ENCODE measurements at regions not wholly inside any gene's neighbourhood (a gene's known extent, or its start where the extent isn't known, plus 50 kb on each side); places are given as distances from the start of the nearest gene placed in this dataset.

DNA sequence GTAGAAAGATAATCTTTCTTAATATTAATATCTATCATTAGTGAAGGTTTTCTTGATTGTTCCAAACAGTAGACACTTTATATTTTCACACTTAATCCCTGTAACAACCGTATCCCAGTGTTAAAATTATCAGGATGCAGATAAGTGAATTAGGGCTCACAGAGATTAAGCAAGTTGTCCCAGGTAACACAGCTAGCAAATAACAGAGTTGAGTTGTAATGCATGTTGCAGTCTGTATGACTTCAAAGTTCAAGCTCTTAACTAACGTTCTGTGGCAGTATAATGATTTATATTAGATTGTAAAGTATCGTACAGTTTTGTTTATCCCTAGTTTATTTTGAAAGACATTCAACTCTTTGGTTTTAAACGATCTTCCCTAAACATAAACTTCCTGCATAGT, 517.5 kb downstream of the TFAP2B start:
- intact Hi-C loops (cut with DNase I): no loop called here
- no peak for DNase-seq (ENCODE audit: low spot score)

DNA sequence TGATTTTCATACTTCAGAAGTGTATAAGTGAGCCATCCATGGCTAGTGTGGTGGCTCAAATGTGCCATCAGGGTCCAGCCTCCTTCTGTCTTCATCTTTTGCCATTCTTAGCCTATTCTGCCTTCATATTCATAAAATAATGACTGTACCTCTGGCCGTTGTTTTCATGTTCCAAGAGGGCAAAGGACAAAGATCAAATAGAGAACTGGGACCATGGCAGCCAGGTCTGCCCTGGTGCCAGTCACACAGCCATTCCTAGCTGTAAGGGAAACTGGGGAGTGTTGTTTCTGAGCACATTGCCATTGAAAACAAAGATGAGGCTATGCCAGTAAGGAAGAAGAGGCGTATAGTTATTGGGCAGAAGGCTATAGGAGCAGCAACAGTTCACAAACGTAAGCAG, 518.6 kb downstream of the TFAP2B start:
- intact Hi-C loops (cut with DNase I): no loop called here
- DNase-seq (ENCODE audit: low spot score): no peak

DNA sequence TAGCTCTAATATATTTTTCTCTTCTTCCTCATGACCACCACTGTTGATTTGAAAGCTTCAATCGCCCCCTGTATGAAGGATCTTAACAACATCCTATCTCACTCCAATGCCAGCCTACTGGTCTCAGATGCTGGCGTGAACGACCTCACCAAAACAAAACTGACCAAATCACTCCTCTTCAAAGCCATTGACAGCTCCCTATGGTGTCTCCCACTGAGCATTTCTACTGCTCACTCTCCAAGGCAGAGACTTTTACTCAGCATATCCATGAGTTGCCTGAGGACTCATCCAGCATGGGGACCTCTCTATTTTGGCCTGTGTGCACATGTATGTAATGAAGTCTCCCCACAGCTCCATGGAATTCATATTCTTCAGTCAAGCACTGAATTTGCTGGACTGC, 520.4 kb downstream of the TFAP2B start:
- no peak for DNase-seq (ENCODE audit: low spot score)
- intact Hi-C loops (cut with DNase I): no loop called here

DNA sequence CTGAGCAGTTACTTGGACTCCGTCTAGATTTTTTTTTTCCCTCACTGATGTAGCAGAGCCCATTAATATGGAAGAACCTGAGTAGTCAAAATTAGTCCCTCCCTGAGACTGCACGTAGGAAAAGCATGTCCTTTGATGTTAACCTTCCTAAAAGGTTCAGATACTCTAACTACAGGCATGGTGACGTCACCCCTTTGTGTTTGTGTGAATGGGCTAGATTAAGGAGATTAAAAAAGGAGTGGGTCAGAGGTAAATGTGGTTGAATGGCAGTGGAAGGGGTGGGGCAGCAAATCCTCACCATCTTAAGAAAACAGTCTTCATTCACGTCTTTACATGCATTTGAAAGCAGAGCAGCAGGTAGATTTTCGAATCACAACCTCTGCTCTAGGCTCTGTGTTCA, 521.1 kb downstream of the TFAP2B start:
- intact Hi-C loops (cut with DNase I): no loop called here
- DNase-seq (ENCODE audit: low spot score): no peak

DNA sequence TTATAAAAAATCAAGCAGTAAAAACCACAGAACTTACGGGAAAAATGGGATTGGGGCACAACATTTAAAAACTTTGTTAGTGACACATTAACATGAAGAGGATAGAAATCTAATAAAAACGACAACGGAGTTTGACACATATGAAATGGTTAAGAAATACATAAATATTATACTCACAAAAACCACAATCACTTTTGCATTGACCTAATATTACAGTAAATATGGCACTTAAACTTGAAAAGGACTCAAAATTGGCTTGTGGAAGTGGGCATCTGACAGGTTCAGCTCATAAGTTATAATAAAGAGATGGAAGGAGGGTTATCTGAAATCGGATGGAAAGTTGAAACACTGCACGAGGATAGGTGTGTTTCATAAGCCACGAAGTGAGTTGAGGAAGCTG, 523.7 kb downstream of the TFAP2B start:
- no peak for DNase-seq (ENCODE audit: low spot score)
- intact Hi-C loops (cut with DNase I): no loop called here

DNA sequence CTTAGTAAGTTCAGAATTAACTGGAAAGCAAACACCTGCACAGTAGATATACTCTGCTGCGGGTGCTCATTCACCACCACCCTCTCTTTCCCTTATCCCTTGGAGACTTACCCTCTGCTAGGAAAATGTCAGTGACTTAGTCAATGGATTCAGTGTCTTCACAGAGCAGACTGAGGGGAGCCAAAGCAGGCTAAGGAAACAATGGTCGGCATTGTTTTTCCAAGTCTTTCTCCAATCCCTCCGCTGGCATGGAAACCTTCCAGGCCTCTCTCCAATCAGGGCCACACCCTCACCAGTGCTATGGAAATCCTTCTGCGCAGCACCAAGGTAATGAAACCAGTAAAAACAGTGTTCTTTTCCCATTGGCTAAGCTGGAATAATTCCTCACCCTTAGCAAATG, 531.2 kb downstream of the TFAP2B start:
- intact Hi-C loops (cut with DNase I): no loop called here

DNA sequence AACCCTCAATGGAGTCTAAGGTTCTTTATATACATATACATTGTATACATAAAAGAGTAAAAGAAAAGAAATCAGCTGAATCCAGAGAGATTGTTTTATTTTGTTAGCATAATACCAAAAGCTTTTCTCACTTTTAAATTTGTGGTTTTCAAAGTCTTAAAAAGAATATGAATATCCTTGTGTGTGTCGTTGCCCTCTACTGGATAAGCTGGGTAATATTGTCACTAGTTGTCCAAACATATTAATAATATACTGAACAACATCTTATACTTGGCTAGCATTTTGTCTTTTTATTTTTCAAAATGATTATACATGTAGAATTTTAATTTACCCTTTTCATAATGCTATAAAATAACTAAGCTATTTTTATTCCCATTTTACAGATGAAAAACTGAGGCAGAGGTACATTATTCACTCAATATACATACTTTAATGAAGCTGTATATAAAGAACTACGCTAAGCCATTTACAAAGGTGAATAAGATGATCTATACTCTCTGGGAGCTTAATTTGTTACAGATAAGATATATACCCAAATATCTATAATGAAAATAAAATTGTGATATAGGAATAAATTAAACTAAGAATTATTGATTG, 531.7 kb downstream of the TFAP2B start:
- intact Hi-C loops (cut with DNase I): no loop called here
- no peak for DNase-seq (ENCODE audit: low spot score)

More for the DNA sequence above, 531.2 kb downstream of the TFAP2B start:
- DNase-seq (ENCODE audit: low spot score): no peak

DNA sequence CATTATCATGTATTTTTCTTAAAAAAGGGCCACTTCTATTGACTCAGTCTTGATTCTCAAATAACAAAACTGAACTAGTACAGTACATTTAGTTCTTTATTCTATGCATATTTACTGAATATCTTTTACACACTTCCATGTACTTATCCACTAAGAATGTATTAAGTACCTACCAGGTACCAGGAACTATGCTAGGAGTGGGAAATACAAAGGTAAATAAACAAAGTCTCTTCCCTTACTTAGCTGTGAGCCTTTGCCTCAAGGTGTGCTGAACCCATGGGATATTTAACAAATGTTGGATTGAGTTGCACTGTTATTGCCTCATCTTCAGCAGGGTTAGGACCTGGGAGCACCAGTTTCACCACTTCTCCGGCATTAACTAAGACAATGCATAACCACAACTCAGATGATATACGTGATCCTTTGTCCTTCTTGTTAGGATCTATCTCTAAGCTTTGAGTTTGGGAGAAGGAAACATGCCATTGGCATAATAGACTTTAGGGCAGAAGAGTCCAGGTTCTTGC, 533.9 kb downstream of the TFAP2B start:
- intact Hi-C loops (cut with DNase I): no loop called here
- no peak for DNase-seq (ENCODE audit: low spot score)

DNA sequence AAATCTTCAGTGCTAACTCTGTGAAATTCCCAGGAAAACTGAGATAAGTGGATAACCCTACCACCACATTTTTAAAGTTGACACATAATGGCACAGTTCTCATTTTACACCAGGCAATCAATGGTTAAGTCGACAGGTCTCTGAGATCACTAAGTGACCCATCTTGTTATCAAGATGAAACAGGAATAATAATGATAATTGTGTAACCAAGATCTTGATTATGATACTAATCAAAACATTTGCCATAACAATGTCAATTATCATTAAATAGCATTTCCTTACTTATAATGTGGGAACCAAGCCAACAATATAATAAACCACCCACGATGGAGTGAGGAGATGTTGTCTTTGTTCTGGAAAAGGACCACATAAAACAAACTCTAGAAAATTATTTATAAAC, 541.6 kb downstream of the TFAP2B start:
- DNase-seq (ENCODE audit: low spot score): no peak
- intact Hi-C loops (cut with DNase I): no loop called here

DNA sequence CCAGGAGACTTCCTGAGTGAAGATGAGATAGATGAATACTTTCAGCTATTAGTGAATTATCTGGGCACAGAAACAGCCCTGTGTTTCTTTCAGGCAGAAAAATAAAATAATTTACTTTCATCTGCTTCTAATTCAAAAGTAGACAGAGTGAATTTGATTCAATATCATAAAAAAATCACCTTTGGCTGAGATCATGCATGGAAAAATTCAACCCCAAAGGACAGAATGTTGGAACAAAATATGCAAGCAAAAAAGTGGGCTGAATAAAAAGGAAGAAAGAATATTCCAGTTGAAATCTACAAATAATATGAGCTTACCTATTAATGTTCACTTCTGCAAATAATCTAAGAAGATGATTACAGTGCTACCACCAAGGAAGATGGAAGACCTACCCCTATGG, 546.9 kb downstream of the TFAP2B start:
- DNase-seq (ENCODE audit: low spot score): no peak
- intact Hi-C loops (cut with DNase I): no loop called here

DNA sequence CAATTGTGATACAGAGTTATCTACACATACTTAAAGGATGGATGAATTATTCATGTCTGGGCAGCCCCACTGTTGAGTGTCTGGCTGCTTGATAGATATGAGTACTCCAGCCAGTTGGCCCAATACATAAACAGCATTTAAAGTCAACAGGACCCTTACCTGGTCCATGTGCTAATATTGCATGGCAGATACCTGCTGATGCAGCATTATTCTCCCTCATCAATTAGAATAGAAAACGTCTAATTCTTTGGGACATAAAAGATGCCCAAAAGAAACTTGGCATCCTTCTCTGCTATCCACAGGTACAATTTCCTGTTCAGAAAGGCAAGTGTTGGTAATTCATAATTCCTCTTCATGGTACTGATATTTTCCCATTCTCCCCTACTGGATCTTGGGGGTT, 550.8 kb downstream of the TFAP2B start:
- intact Hi-C loops (cut with DNase I): no loop called here
- no peak for DNase-seq (ENCODE audit: low spot score)

DNA sequence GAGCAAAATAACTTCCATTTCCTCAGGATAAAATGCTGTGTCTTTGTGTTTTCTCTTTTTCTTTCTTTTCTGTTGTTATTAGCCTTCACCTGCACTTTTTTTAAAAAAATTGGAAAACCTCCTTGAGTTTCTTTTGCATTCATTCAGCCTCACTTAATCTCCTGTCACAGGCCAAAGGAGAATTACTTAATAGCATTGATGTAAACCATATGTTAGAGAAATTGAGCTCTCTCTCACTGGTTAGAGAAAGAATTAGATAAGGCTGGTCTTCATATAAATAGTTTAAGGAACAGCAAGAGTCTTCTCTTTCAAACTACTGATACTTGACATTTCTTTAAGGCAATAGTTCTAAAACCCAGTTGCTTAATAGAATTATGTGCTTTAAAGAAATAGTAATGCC, 564.2 kb downstream of the TFAP2B start:
- intact Hi-C loops (cut with DNase I): no loop called here
- DNase-seq (ENCODE audit: low spot score): no peak

DNA sequence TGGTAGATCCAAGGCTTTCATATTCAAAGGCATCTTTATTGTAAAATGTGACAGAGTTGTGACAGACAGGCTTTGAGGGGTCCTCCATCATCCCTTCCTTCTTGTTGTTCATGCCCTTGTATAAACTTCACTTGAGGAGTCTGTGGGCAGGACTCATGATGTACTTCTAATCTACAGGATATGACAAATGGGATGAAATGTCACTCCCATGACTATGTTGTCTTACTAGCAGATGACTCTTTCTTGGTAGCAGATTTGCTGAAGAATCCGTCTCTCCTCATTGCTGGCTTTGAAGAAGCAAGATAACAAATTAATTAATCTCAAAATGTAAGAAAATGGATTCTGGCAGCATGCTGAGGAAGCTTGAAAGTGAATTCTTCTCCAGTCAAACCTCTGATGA, 566.1 kb downstream of the TFAP2B start:
- intact Hi-C loops (cut with DNase I): no loop called here
- no peak for DNase-seq (ENCODE audit: low spot score)

DNA sequence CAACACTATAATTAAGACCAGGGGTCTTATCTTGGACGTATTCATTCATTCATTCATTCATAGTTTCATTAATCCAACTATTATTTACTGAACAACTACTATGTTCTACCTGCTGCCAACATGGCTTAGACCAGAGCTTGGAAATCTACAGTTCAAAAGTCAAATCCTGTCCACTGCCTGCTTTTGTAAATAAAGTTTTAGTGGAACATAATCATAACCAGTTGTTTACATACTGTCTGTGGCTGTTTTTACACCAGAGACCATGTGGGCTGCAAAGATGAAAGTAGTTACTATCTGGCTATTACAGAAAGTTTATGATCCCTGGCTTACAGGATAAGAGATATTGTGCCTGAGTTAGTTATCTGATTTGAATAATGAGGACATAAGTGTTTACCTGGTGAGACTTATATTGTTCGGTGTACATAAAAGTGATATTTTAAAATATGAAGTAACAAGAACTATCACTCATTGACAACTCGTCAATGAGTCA, 567.7 kb downstream of the TFAP2B start:
- DNase-seq (ENCODE audit: low spot score): no peak
- intact Hi-C loops (cut with DNase I): no loop called here

DNA sequence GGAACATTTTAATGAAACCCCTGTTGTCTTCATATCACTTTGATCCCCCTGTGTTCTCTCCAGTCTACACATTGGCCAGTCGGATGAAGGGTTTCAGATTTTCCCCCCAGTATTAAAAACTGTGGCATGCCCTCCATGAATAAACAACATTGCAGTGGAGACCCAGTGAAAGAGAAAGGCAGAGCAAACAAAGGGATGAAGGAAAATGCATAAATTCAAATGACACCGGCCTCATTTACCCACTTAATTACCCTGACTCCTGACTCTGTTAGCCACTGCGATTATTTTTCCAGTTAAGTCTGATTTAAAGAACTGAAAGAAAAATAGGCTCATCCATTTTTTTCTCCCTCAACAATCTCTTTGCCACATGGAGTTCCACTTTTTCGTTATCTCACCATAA, 569.2 kb downstream of the TFAP2B start:
- intact Hi-C loops (cut with DNase I): no loop called here
- DNase-seq (ENCODE audit: low spot score): no peak

DNA sequence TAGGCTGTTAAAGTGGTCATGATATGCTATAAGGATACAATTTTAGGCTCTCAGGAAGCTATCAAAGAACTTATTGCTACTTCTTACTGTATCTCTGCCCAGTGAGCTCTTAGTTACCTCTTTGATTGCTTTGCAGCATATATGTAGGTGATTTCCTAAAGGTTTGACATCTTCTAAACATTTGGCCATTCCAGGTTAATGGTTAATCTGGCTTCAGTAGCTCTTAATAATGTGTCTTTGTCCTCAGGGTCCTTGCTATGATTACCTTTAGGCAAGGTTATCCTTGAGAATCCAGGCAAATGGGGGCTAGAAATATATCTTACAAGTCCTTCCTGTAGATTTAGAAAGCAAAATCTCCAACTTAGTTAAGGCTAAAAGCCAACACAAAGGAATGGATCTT, 575.4 kb downstream of the TFAP2B start:
- no peak for DNase-seq (ENCODE audit: low spot score)
- intact Hi-C loops (cut with DNase I): no loop called here

DNA sequence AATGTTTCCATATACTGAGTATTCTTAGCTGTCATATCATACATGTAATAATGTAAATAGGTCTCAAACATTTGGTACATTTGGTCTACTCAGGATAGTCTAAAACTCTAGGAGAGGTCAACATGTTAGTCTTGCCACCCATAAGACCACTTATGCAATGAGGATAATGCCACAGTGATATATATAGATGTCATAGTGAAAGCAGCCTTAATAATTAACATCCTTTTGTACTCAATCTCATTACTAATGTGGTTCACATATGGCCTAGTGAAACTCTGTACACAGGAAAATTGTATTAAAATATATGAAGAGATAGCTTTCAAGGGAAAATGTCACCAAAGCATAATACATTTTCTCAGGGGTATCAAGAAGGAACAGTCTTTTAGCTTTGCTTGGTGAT, 577.9 kb downstream of the TFAP2B start:
- no peak for DNase-seq (ENCODE audit: low spot score)
- intact Hi-C loops (cut with DNase I): no loop called here

DNA sequence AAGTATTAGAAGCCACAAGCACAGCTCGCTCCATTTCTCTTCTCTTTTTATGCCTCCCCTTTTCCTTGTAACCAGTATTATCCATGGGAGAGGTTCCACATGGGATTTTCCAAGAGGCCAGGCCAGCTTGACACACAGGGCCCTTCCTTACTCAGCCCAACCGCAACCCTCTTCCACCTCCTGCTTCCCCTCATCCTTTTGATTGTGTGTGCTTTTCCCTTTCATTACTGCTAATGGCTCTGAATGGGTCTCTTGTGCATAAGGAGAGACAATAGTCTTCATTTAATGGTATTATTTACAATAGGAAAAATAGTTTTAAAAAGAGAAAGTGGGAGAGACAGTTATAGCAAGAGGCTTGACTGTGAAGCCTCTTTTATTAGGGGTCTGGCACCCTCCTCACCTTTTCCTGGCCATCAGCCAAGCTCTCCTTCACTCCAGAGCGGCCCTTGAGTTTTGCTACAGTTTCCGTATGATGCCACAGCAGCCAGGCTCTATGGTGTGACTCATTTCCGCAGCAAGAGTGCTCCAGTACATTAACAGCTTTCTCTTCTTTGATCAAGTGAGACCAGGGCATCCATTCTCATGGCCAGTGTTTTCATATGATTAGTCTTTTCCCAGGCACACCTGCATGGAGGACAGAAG, 579.5 kb downstream of the TFAP2B start:
- DNase-seq (ENCODE audit: low spot score): no peak
- intact Hi-C loops (cut with DNase I): no loop called here

DNA sequence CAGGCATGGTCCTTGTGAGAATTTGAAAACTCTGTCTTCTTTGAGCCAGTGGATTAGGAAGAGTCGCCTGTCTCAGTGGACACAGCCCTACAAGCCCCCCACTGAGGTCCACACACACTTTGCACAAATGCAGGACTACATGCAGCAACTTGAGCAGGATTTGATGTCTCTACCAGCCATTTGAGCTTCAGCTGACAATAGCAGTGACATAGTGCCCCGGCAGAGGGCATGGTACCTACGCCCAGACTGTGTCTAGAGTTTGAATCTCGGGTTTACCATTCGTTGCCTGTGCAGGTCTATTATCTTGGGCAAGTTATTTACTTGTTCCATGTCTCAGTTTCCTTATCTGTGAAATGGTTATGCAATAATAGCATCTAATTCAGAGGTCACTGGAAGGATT, 580.1 kb downstream of the TFAP2B start:
- intact Hi-C loops (cut with DNase I): no loop called here
- DNase-seq (ENCODE audit: low spot score): peak; percentile 67

DNA sequence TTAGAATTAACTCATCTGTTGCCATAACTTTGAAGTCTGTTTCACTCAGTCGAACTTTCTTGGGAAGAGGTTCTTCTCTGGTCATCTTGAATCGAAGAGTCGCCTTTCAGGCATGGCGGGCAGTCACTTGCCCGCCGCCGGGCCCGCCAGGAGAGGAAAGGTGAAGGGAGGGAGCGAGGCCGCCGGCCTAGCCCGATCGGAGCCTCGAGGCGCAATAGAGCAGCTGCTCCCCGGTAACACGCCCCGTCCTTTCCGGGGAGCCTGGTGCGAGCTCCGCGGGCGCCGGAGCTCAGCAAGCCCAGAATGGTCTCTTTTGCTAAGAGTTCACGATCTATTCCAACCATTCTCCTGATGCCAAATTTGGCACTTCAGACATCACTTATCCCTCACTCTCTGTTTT, 591.8 kb downstream of the TFAP2B start:
- DNase-seq (ENCODE audit: low spot score): peak; percentile 65
- intact Hi-C loops (cut with DNase I): no loop called here

DNA sequence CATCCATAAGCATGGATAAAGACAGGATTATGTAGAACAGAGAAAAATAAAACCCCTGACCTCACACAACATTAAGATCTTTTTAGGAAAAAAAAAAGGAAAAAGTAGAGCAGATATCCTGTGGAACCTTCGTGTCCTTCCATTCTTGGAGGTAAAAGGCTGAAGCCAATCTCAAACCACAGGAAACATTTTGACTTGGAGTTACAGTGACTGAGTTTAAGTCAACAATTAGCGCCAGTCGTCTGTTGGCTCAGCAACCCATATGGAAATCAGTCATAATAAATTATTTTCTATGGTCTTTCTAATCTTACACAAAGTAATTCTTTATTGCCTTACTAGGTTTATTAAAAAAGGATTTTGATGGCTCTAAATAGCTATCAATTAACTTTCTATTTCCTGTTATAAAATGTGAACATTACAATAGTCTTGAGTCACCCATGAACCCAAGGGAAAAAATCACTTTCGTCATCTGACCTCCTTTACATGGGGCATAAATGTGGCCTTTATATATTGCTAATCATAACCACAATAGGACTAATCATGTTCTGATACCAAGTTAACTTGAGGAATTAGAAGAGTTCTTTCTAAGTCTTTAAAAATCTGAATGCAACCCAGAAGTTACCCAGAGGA, 592.9 kb downstream of the TFAP2B start:
- DNase-seq (ENCODE audit: low spot score): no peak
- intact Hi-C loops (cut with DNase I): no loop called here

Data from posterior vena cava (tissue), 2 donors.